H9 (cell line): ENCODE measurements at regions not wholly inside any gene's neighbourhood (a gene's known extent, or its start where the extent isn't known, plus 50 kb on each side); places are given as distances from the start of the nearest gene placed in this dataset.

Experiments
- DNase-seq: peaks from one replicate; pipeline ENCODE4 v3.0.0-alpha.2; 2017
- H2AFZ ChIP-seq: one replicate; pipeline ENCODE4 v1.6.1; 2013; ENCODE audit warnings: mild to moderate bottlenecking, low read length, control low read depth, moderate library complexity
- H2AK5ac ChIP-seq: 2 replicates; pipeline ENCODE4 v1.6.1; 2013; ENCODE audit warnings: low read length, control low read depth, mixed read lengths; ENCODE audit not compliant: insufficient read length
- H2BK120ac ChIP-seq: one replicate; pipeline ENCODE4 v1.6.1; 2013; ENCODE audit warnings: low read depth, mild to moderate bottlenecking, low read length, control low read depth, inconsistent platforms; ENCODE audit not compliant: poor library complexity, severe bottlenecking
- H2BK12ac ChIP-seq: 2 replicates; pipeline ENCODE4 v1.6.1; 2013; ENCODE audit warnings: low read length, control low read depth, mixed read lengths, low read depth; ENCODE audit not compliant: insufficient read length
- H2BK15ac ChIP-seq: 2 replicates; pipeline ENCODE4 v1.6.1; 2013; ENCODE audit warnings: low read depth, low read length, control low read depth
- H2BK20ac ChIP-seq: one replicate; pipeline ENCODE4 v1.6.1; 2013; ENCODE audit warnings: low read depth, mild to moderate bottlenecking, low read length, control low read depth, inconsistent platforms; ENCODE audit not compliant: poor library complexity, severe bottlenecking
- H2BK5ac ChIP-seq: 2 replicates; pipeline ENCODE4 v1.6.1; 2013; ENCODE audit warnings: low read length, control low read depth, mixed read lengths; ENCODE audit not compliant: insufficient read length
- H3K14ac ChIP-seq: 2 replicates; pipeline ENCODE4 v1.6.1; 2013; ENCODE audit warnings: low read length, control low read depth; ENCODE audit not compliant: insufficient read depth
- H3K18ac ChIP-seq: 2 replicates; pipeline ENCODE4 v1.6.1; 2013; ENCODE audit warnings: low read depth, mild to moderate bottlenecking, mixed read lengths, low read length, control low read depth; ENCODE audit not compliant: insufficient read length
- H3K23ac ChIP-seq: 2 replicates; pipeline ENCODE4 v1.6.1; 2013; ENCODE audit warnings: low read length, control low read depth, mixed read lengths, low read depth; ENCODE audit not compliant: insufficient read length
- H3K23me2 ChIP-seq: 2 replicates; pipeline ENCODE4 v1.6.1; 2013; ENCODE audit warnings: low read depth, mild to moderate bottlenecking, mixed read lengths, low read length, control low read depth; ENCODE audit not compliant: insufficient read length, poor library complexity, severe bottlenecking
- H3K27ac ChIP-seq: 2 replicates; pipeline ENCODE4 v1.5.1; 2013; ENCODE audit warnings: low read length, control low read depth, mixed read lengths, low read depth; ENCODE audit not compliant: insufficient read length
- H3K27me3 ChIP-seq: 2 replicates; pipeline ENCODE4 v1.6.1; 2013; ENCODE audit warnings: low read length, control low read depth, inconsistent platforms; ENCODE audit not compliant: insufficient read depth
- H3K4ac ChIP-seq: 2 replicates; pipeline ENCODE4 v1.6.1; 2013; ENCODE audit warnings: low read depth, mild to moderate bottlenecking, control low read depth, inconsistent platforms, low read length, moderate library complexity
- H3K4me1 ChIP-seq: 2 replicates; pipeline ENCODE4 v1.6.1; 2013; ENCODE audit warnings: low read length, control low read depth, inconsistent platforms; ENCODE audit not compliant: insufficient read depth
- H3K4me2 ChIP-seq: 2 replicates; pipeline ENCODE4 v1.6.1; 2013; ENCODE audit warnings: low read length, control low read depth, mixed read lengths; ENCODE audit not compliant: insufficient read length, insufficient read depth
- H3K56ac ChIP-seq: 2 replicates; pipeline ENCODE4 v1.6.1; 2013; ENCODE audit warnings: low read depth, mild to moderate bottlenecking, mixed read lengths, low read length, control low read depth; ENCODE audit not compliant: insufficient read length
- H3K79me1 ChIP-seq: 2 replicates; pipeline ENCODE4 v1.6.1; 2013; ENCODE audit warnings: low read depth, mild to moderate bottlenecking, moderate library complexity, low read length, control low read depth, inconsistent platforms; ENCODE audit not compliant: insufficient read depth, poor library complexity, severe bottlenecking
- H3K79me2 ChIP-seq: 2 replicates; pipeline ENCODE4 v1.6.1; 2013; ENCODE audit warnings: low read length, control low read depth, inconsistent platforms; ENCODE audit not compliant: insufficient read depth
- H3K9ac ChIP-seq: 2 replicates; pipeline ENCODE4 v1.6.1; 2013; ENCODE audit warnings: low read length, control low read depth, mixed read lengths; ENCODE audit not compliant: insufficient read length; ENCODE audit errors: extremely low read depth
- H3K9me3 ChIP-seq: one replicate; pipeline ENCODE4 v1.6.1; 2013; ENCODE audit warnings: low read depth, low read length, inconsistent platforms; ENCODE audit not compliant: control insufficient read depth
- H3T11ph ChIP-seq: one replicate; pipeline ENCODE4 v1.6.1; 2013; ENCODE audit warnings: mild to moderate bottlenecking, low read length, control low read depth, inconsistent platforms
- H4K20me1 ChIP-seq: one replicate; pipeline ENCODE4 v1.6.1; 2013; ENCODE audit not compliant: control insufficient read depth, insufficient read length, insufficient read depth
- H4K5ac ChIP-seq: 2 replicates; pipeline ENCODE4 v1.6.1; 2013; ENCODE audit warnings: low read depth, mild to moderate bottlenecking, mixed read lengths, low read length, control low read depth; ENCODE audit not compliant: insufficient read length
- H4K8ac ChIP-seq: replicated peaks from 2 replicates; pipeline ENCODE4 v1.6.1; 2013; ENCODE audit warnings: low read length, control low read depth, mixed read lengths, low read depth; ENCODE audit not compliant: insufficient read length
- H4K91ac ChIP-seq: 2 replicates; pipeline ENCODE4 v1.6.1; 2013; ENCODE audit warnings: low read depth, mild to moderate bottlenecking, moderate library complexity, mixed read lengths, low read length, control low read depth; ENCODE audit not compliant: insufficient read length
- H3K27ac Mint-ChIP-seq, 3 experiments: 2 replicates in 2 of 3; 3 replicates in 1 of 3; pipeline ENCODE4 v1.8.0; 2020 to 2021; ENCODE audit warnings: mixed read lengths in 3 of 3, mild to moderate bottlenecking in 1 of 3, moderate library complexity in 1 of 3
- H3K27me3 Mint-ChIP-seq: 2 replicates; pipeline ENCODE4 v1.8.0; 2021; ENCODE audit warnings: low read depth, mild to moderate bottlenecking, moderate library complexity, mixed read lengths
- H3K36me3 Mint-ChIP-seq, 3 experiments: 2 replicates in 2 of 3; 3 replicates in 1 of 3; pipeline ENCODE4 v1.8.0; 2020 to 2021; ENCODE audit warnings: low read depth in 3 of 3, mixed read lengths in 3 of 3; ENCODE audit not compliant: insufficient read depth in 1 of 3
- H3K4me1 Mint-ChIP-seq, 2 experiments: 2 replicates each; pipeline ENCODE4 v1.8.0; 2020; ENCODE audit warnings: mixed read lengths in 2 of 2
- H3K4me3 Mint-ChIP-seq, 2 experiments: 2 replicates in 1 of 2; 3 replicates in 1 of 2; pipeline ENCODE4 v1.8.0; 2020 to 2021; ENCODE audit warnings: mild to moderate bottlenecking in 2 of 2, mixed read lengths in 2 of 2, moderate library complexity in 1 of 2
- H3K9me3 Mint-ChIP-seq, 2 experiments: 2 replicates in 1 of 2; 3 replicates in 1 of 2; pipeline ENCODE4 v1.8.0; 2020; ENCODE audit warnings: mild to moderate bottlenecking in 2 of 2, mixed read lengths in 2 of 2, moderate library complexity in 1 of 2
- CTCF ChIP-seq: fragments of 200-600 bp; sonication (generic); conservative IDR thresholded peaks from 3 replicates; pipeline ENCODE4 v1.8.0; 2021; ENCODE audit warnings: antibody characterized with exemption, mild to moderate bottlenecking
- WGBS: extraction: QIAGEN DNeasy Blood & Tissue Kit; methylation state at CpG from one replicate; pipeline ENCODE4 v1.1.7; 2013; ENCODE audit warnings: missing lambda C conversion rate, low lambda C conversion rate, mixed read lengths; ENCODE audit not compliant: insufficient read length; ENCODE audit errors: extremely low coverage; 5-methylcytosine and 5-hydroxymethylcytosine counted together

GRCh38 chr2:239667431-239667985 lies 266.7 kb upstream of the HDAC4 start:
- H3K79me1 ChIP-seq: no peaks in the 10 kb centered on the region
- no peak overlapping the region for H3K14ac ChIP-seq
- H3K9me3 Mint-ChIP-seq: peaks cover 5 to 6% of the 10 kb centered on the region in 2 experiments; a peak in 3 of 5 replicates
- no peak overlapping the region for H3K27ac ChIP-seq
- no peak overlapping the region for H3K18ac ChIP-seq
- H2AK5ac ChIP-seq: no peak overlapping the region
- no peak overlapping the region for H3K23ac ChIP-seq
- no peaks in the 10 kb centered on the region for H3K27me3 ChIP-seq
- H3K27ac Mint-ChIP-seq: no peak overlapping the region
- H3K23me2 ChIP-seq: no peaks in the 10 kb centered on the region
- H3K4ac ChIP-seq: no peak overlapping the region
- H2BK120ac ChIP-seq: no peak overlapping the region
- H3K4me1 ChIP-seq: no peaks in the 10 kb centered on the region
- no peak overlapping the region for H2BK5ac ChIP-seq
- H3K9me3 ChIP-seq: no peaks in the 10 kb centered on the region
- H3K9ac ChIP-seq: no peak overlapping the region
- H2BK12ac ChIP-seq: no peak overlapping the region
- H2BK15ac ChIP-seq: no peak overlapping the region
- H2BK20ac ChIP-seq: no peak overlapping the region
- no peak overlapping the region for H4K8ac ChIP-seq
- H2AFZ ChIP-seq: no peak overlapping the region
- H3K56ac ChIP-seq: no peak overlapping the region
- no peak overlapping the region for H4K5ac ChIP-seq
- H3K4me1 Mint-ChIP-seq: peaks cover under 1% of the 10 kb centered on the region in 2 experiments; a peak in 3 of 4 replicates
- H3K27me3 Mint-ChIP-seq: peaks cover 18% of the 10 kb centered on the region
- H3T11ph ChIP-seq: no peak overlapping the region
- WGBS: no CpG with 5 or more reads among the region's 10 CpGs
- H3K36me3 Mint-ChIP-seq: no peaks in the 10 kb centered on the region
- no peak overlapping the region for H3K4me2 ChIP-seq
- no peaks in the 10 kb centered on the region for H4K20me1 ChIP-seq
- H4K91ac ChIP-seq: no peak overlapping the region
- no peaks in the 10 kb centered on the region for H3K79me2 ChIP-seq
- TF ChIP-seq CTCF: no peak
- no peak overlapping the region for H3K4me3 Mint-ChIP-seq
- DNase-seq: no peak
